ENCODE measurements at regions not wholly inside any gene's neighbourhood (a gene's known extent, or its start where the extent isn't known, plus 50 kb on each side); places are given as distances from the start of the nearest gene placed in this dataset.

GRCh38 chr12:24723759-24724158 is 225.1 kb downstream of the BCAT1 start:
- no peak for TF ChIP-seq POLR2A (IDR thresholded peaks at IDR 0.05)
- TF ChIP-seq, protein P1, sequence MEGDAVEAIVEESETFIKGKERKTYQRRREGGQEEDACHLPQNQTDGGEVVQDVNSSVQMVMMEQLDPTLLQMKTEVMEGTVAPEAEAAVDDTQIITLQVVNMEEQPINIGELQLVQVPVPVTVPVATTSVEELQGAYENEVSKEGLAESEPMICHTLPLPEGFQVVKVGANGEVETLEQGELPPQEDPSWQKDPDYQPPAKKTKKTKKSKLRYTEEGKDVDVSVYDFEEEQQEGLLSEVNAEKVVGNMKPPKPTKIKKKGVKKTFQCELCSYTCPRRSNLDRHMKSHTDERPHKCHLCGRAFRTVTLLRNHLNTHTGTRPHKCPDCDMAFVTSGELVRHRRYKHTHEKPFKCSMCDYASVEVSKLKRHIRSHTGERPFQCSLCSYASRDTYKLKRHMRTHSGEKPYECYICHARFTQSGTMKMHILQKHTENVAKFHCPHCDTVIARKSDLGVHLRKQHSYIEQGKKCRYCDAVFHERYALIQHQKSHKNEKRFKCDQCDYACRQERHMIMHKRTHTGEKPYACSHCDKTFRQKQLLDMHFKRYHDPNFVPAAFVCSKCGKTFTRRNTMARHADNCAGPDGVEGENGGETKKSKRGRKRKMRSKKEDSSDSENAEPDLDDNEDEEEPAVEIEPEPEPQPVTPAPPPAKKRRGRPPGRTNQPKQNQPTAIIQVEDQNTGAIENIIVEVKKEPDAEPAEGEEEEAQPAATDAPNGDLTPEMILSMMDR (IDR thresholded peaks at IDR 0.05), result no peak

All from upper lobe of left lung (tissue), 4 donors.